ENCODE measurements at regions not wholly inside any gene's neighbourhood (a gene's known extent, or its start where the extent isn't known, plus 50 kb on each side); places are given as distances from the start of the nearest gene placed in this dataset.
"Not testable (repeated sequence)": the region's sequence is repeated elsewhere in the genome, so short reads cannot be mapped to it uniquely, and the experiment has no call there.

GRCh38 chr18:1784113-1784512 is 787.2 kb downstream of the METTL4 start:
- no peak for TF ChIP-seq CTCF (conservative IDR thresholded peaks at IDR 0.05)
- Histone ChIP-seq H3K27ac (ENCODE audit: low read depth, low read length) (no peak overlapping the region), H3K36me3 (ENCODE audit: control insufficient read depth, insufficient read depth, low read length) (no peaks in the 10 kb centered on the region), H3K4me3 (ENCODE audit: low read length) (no peak overlapping the region), H3K27me3 (ENCODE audit: control insufficient read depth, insufficient read depth, low read length, poor library complexity, severe bottlenecking) (no peaks in the 10 kb centered on the region), H3K9ac (ENCODE audit: extremely low read depth, low read length, poor library complexity, severe bottlenecking) (no peak overlapping the region), H3K9me3 (ENCODE audit: control insufficient read depth, low read length) (peaks cover 6% of the 10 kb centered on the region), H3K4me1 (ENCODE audit: control insufficient read depth, insufficient read depth, low read length) (no peaks in the 10 kb centered on the region)
- Mint-ChIP-seq H3K27me3 (ENCODE audit: insufficient read depth) (no peaks in the 10 kb centered on the region), H3K4me1 (no peaks in the 10 kb centered on the region), H3K27ac (no peak overlapping the region), H3K9me3 (peaks cover 3% of the 10 kb centered on the region), H3K4me3 (no peak overlapping the region), H3K36me3 (ENCODE audit: low read depth) (no peaks in the 10 kb centered on the region)
- WGBS, 2 experiments (ENCODE audit: insufficient coverage in 1 of 2, insufficient read length in 1 of 2), result 80 to 94% methylated on average over 2 to 5 of the region's 5 CpGs
- peak; percentile 67 for DNase-seq

GRCh38 chr18:1785980-1786379 is 785.3 kb downstream of the METTL4 start:
- H3K27me3 Mint-ChIP-seq (ENCODE audit: insufficient read depth); H3K9me3 Mint-ChIP-seq: not testable (repeated sequence)

GRCh38 chr18:1796636-1797035 is 774.7 kb downstream of the METTL4 start:
- Mint-ChIP-seq H3K36me3 (ENCODE audit: low read depth) (no peaks in the 10 kb centered on the region), H3K4me1 (peaks cover 5% of the 10 kb centered on the region), H3K4me3 (no peak overlapping the region), H3K27ac (no peak overlapping the region), H3K27me3 (ENCODE audit: insufficient read depth) (no peaks in the 10 kb centered on the region), H3K9me3 (no peaks in the 10 kb centered on the region)
- Histone ChIP-seq H3K4me3 (ENCODE audit: low read length) (no peak overlapping the region), H3K4me1 (ENCODE audit: control insufficient read depth, insufficient read depth, low read length) (no peaks in the 10 kb centered on the region), H3K27ac (ENCODE audit: low read depth, low read length) (no peak overlapping the region), H3K9ac (ENCODE audit: extremely low read depth, low read length, poor library complexity, severe bottlenecking) (no peak overlapping the region), H3K9me3 (ENCODE audit: control insufficient read depth, low read length) (peaks cover 21% of the 10 kb centered on the region), H3K27me3 (ENCODE audit: control insufficient read depth, insufficient read depth, low read length, poor library complexity, severe bottlenecking) (no peaks in the 10 kb centered on the region), H3K36me3 (ENCODE audit: control insufficient read depth, insufficient read depth, low read length) (no peaks in the 10 kb centered on the region)
- no peak for DNase-seq
- 61 to 91% methylated on average over 2 to 3 of the region's 3 CpGs for WGBS, 2 experiments (ENCODE audit: insufficient coverage in 1 of 2, insufficient read length in 1 of 2)
- no peak for TF ChIP-seq CTCF (conservative IDR thresholded peaks at IDR 0.05)

More at GRCh38 chr18:1785980-1786379, 785.3 kb downstream of the METTL4 start:
- H3K9ac ChIP-seq (ENCODE audit: extremely low read depth, low read length, poor library complexity, severe bottlenecking); H3K4me3 ChIP-seq (ENCODE audit: low read length); H3K36me3 Mint-ChIP-seq (ENCODE audit: low read depth); DNase-seq; H3K9me3 ChIP-seq (ENCODE audit: control insufficient read depth, low read length); H3K27ac ChIP-seq (ENCODE audit: low read depth, low read length); H3K4me1 ChIP-seq (ENCODE audit: control insufficient read depth, insufficient read depth, low read length); H3K36me3 ChIP-seq (ENCODE audit: control insufficient read depth, insufficient read depth, low read length); H3K27ac Mint-ChIP-seq; H3K4me3 Mint-ChIP-seq; H3K27me3 ChIP-seq (ENCODE audit: control insufficient read depth, insufficient read depth, low read length, poor library complexity, severe bottlenecking); H3K4me1 Mint-ChIP-seq: not testable (repeated sequence)
- 87 to 91% methylated on average over 4 of the region's 4 CpGs for WGBS, 2 experiments (ENCODE audit: insufficient coverage in 1 of 2, insufficient read length in 1 of 2)

GRCh38 chr18:1797235-1797634 is 774.1 kb downstream of the METTL4 start:
- no peaks in the 10 kb centered on the region for H3K36me3 Mint-ChIP-seq (ENCODE audit: low read depth)
- no peak overlapping the region for H3K27ac ChIP-seq (ENCODE audit: low read depth, low read length)
- H3K4me1 ChIP-seq (ENCODE audit: control insufficient read depth, insufficient read depth, low read length), result no peaks in the 10 kb centered on the region
- H3K9ac ChIP-seq (ENCODE audit: extremely low read depth, low read length, poor library complexity, severe bottlenecking), result no peak overlapping the region
- H3K27me3 ChIP-seq (ENCODE audit: control insufficient read depth, insufficient read depth, low read length, poor library complexity, severe bottlenecking), result no peaks in the 10 kb centered on the region
- H3K4me3 Mint-ChIP-seq, result no peak overlapping the region
- H3K27me3 Mint-ChIP-seq (ENCODE audit: insufficient read depth), result no peaks in the 10 kb centered on the region
- WGBS, 2 experiments (ENCODE audit: insufficient coverage in 1 of 2, insufficient read length in 1 of 2), result 78 to 80% methylated on average over 1 of the region's 2 CpGs
- no peak overlapping the region for H3K4me3 ChIP-seq (ENCODE audit: low read length)
- peaks cover 21% of the 10 kb centered on the region for H3K9me3 ChIP-seq (ENCODE audit: control insufficient read depth, low read length)
- no peaks in the 10 kb centered on the region for H3K9me3 Mint-ChIP-seq
- H3K4me1 Mint-ChIP-seq, result peaks cover 5% of the 10 kb centered on the region
- no peak overlapping the region for H3K27ac Mint-ChIP-seq
- no peaks in the 10 kb centered on the region for H3K36me3 ChIP-seq (ENCODE audit: control insufficient read depth, insufficient read depth, low read length)
- DNase-seq, result no peak
- no peak for TF ChIP-seq CTCF (conservative IDR thresholded peaks at IDR 0.05)
